Ascending aorta (tissue), 2 donors: ENCODE measurements at regions not wholly inside any gene's neighbourhood (a gene's known extent, or its start where the extent isn't known, plus 50 kb on each side); places are given as distances from the start of the nearest gene placed in this dataset.

ENCODE experiments used
- DNase-seq, 2 donors: peaks; one replicate each; pipeline ENCODE4 v3.0.0-alpha.2; 2019; ENCODE audit warnings: low spot score in 2 of 2
- H3K27ac ChIP-seq, 2 donors: fragments of 200-600 bp; sonication (generic); one replicate each; pipeline ENCODE4 v1.5.1; 2016 to 2017; ENCODE audit warnings: mild to moderate bottlenecking in 1 of 2
- H3K27me3 ChIP-seq: fragments of 200-600 bp; sonication (generic); one replicate; pipeline ENCODE4 v1.5.1; 2017
- H3K36me3 ChIP-seq, 2 donors: fragments of 200-600 bp; sonication (generic); one replicate each; pipeline ENCODE4 v1.5.1; 2016
- H3K4me1 ChIP-seq, 2 donors: fragments of 200-600 bp; sonication (generic); one replicate each; pipeline ENCODE4 v1.5.1; 2016 to 2017; ENCODE audit warnings: mild to moderate bottlenecking in 1 of 2
- H3K4me3 ChIP-seq, 2 donors: fragments of 200-600 bp; sonication (generic); one replicate each; pipeline ENCODE4 v1.5.1; 2016 to 2017; ENCODE audit warnings: mild to moderate bottlenecking in 1 of 2
- H3K9me3 ChIP-seq, 2 donors: fragments of 200-600 bp; sonication (generic); one replicate each; pipeline ENCODE4 v1.5.1; 2016
- CTCF ChIP-seq, 3 experiments: fragments of 200-600 bp in 2 of 3; fragments of 450-650 bp in 1 of 3; sonication (generic) in 2 of 3; IDR thresholded peaks; one replicate each; pipeline ENCODE4 v1.5.1; 2016 to 2019; ENCODE audit warnings: antibody characterized with exemption in 3 of 3, mild to moderate bottlenecking in 1 of 3, moderate library complexity in 1 of 3
- intact Hi-C: fragments of 100-400 bp; cut with DNase I; formaldehyde crosslinking; loops from one replicate; pipeline ENCODE4 v1.15.1; 2023

DNA sequence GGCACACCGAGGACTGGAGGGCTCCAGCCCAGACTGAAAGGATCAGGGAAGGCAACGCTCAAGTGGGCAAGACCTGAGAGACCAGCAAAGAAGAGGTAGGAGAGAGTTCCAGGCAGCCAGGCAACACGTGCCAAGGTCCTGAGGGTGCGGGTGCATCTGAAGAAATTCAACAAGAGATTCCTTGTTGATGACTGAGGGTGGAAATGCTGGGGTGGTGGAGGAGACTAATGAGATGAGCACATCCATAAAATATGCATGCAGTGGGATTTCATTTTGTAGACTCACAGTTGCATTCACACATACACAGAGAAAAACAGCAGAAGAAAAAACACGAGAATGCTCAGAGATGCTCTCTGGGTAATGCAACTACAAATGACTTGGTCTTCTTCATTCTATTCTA is 154.8 kb upstream of the FOXF1 start:
- Histone ChIP-seq H3K9me3 (peaks cover 0 to 5% of the 10 kb centered on the region in 2 donors), H3K4me3 (no peak overlapping the region), H3K27me3 (no peaks in the 10 kb centered on the region), H3K27ac (no peak overlapping the region), H3K4me1 (no peaks in the 10 kb centered on the region), H3K36me3 (no peaks in the 10 kb centered on the region)
- no peak for DNase-seq
- intact Hi-C loops, result no loop called here
- TF ChIP-seq CTCF (IDR thresholded peaks at IDR 0.05), result no peak

GRCh38 chr16:86355951-86356350 is 154.4 kb upstream of the FOXF1 start:
- Histone ChIP-seq H3K27me3 (no peaks in the 10 kb centered on the region), H3K4me3 (no peak overlapping the region), H3K27ac (no peak overlapping the region), H3K4me1 (no peaks in the 10 kb centered on the region), H3K36me3 (no peaks in the 10 kb centered on the region), H3K9me3 (peaks cover 0 to 5% of the 10 kb centered on the region in 2 donors)
- intact Hi-C loops, result no loop called here
- DNase-seq, result no peak
- no peak for TF ChIP-seq CTCF (IDR thresholded peaks at IDR 0.05)

DNA sequence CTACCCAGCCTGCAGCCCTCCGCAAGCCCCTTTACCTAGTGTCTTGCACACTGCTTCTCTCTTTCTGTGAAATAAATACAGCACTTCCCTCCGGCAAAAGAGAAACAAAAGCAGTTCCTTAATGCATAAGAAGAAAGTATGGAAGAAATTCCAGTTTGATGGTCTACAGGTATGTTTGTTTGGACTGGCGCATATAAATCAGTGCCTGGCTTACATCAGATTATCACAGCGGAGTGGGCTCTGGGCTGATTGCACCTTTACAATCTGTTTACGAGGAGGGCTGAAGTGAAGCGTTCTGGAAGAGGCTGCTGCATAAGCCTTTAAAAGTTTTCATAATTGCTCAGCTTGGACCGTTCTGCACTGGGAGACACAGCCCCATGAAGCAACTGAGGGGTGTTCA is 153.5 kb upstream of the FOXF1 start:
- H3K36me3 ChIP-seq, result no peaks in the 10 kb centered on the region
- H3K4me1 ChIP-seq, result no peaks in the 10 kb centered on the region
- peaks cover 0 to 5% of the 10 kb centered on the region in 2 donors for H3K9me3 ChIP-seq
- DNase-seq, result no peak
- TF ChIP-seq CTCF (IDR thresholded peaks at IDR 0.05), result no peak
- no peaks in the 10 kb centered on the region for H3K27me3 ChIP-seq
- H3K27ac ChIP-seq, result no peak overlapping the region
- no peak overlapping the region for H3K4me3 ChIP-seq
- intact Hi-C loops, result no loop called here

DNA sequence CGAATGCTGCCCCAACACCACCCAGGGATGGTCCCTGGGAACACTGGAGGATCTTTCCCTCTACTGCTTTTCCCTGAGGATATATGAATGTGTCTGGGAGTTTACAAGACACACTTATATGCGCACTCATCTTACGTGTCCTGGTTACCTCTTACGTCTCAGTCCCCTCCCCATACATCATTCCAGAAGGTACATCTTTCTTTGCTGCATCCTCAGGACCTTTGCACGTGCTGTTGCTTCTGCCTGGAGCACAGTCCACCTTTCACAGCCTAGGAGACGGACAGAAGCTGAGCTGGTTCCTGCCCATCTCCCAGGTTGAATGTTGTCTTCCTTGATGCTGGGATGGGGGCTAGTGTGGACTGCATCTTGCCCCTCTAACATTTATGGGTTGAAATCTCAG is 153.0 kb upstream of the FOXF1 start:
- no peak for TF ChIP-seq CTCF (IDR thresholded peaks at IDR 0.05)
- peaks cover 0 to 5% of the 10 kb centered on the region in 2 donors for H3K9me3 ChIP-seq
- H3K4me1 ChIP-seq, result no peaks in the 10 kb centered on the region
- H3K27ac ChIP-seq, result no peak overlapping the region
- DNase-seq, result no peak
- H3K27me3 ChIP-seq, result no peaks in the 10 kb centered on the region
- H3K4me3 ChIP-seq, result no peak overlapping the region
- H3K36me3 ChIP-seq, result no peaks in the 10 kb centered on the region
- intact Hi-C loops, result no loop called here

DNA sequence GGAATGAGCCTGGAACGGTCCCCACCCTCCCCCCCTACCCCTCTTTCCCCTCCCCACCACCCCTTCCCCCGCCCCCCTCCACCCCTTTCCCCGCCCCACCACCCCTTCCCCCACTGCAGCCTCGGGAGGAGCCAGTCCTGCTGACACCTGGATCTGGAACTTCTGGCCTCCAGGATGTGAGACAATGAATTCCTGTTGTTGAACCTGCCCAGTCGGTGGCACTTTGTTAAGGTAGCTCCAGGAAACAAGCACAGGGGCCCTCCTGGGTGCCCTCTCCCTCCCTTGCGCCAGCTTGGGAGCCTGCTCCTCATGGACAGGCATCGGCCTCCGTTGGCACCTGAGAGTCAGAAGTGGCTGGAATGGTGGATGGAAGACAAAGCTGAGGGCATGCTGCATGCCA is 152.4 kb upstream of the FOXF1 start:
- H3K27me3 ChIP-seq, result no peaks in the 10 kb centered on the region

More for the DNA sequence above, 152.4 kb upstream of the FOXF1 start:
- H3K4me1 ChIP-seq, result no peaks in the 10 kb centered on the region
- no peak for TF ChIP-seq CTCF (IDR thresholded peaks at IDR 0.05)
- intact Hi-C loops, result no loop called here
- no peaks in the 10 kb centered on the region for H3K36me3 ChIP-seq
- no peak overlapping the region for H3K4me3 ChIP-seq
- no peak for DNase-seq
- H3K27ac ChIP-seq, result no peak overlapping the region
- H3K9me3 ChIP-seq, result peaks cover 0 to 5% of the 10 kb centered on the region in 2 donors
